H9 (cell line): ENCODE measurements at regions not wholly inside any gene's neighbourhood (a gene's known extent, or its start where the extent isn't known, plus 50 kb on each side); places are given as distances from the start of the nearest gene placed in this dataset.

ENCODE experiments used
- DNase-seq: peaks from one replicate; pipeline ENCODE4 v3.0.0-alpha.2; 2017
- H2AFZ ChIP-seq: one replicate; pipeline ENCODE4 v1.6.1; 2013; ENCODE audit warnings: mild to moderate bottlenecking, low read length, control low read depth, moderate library complexity
- H2AK5ac ChIP-seq: 2 replicates; pipeline ENCODE4 v1.6.1; 2013; ENCODE audit warnings: low read length, control low read depth, mixed read lengths; ENCODE audit not compliant: insufficient read length
- H2BK120ac ChIP-seq: one replicate; pipeline ENCODE4 v1.6.1; 2013; ENCODE audit warnings: low read depth, mild to moderate bottlenecking, low read length, control low read depth, inconsistent platforms; ENCODE audit not compliant: poor library complexity, severe bottlenecking
- H2BK12ac ChIP-seq: 2 replicates; pipeline ENCODE4 v1.6.1; 2013; ENCODE audit warnings: low read length, control low read depth, mixed read lengths, low read depth; ENCODE audit not compliant: insufficient read length
- H2BK15ac ChIP-seq: 2 replicates; pipeline ENCODE4 v1.6.1; 2013; ENCODE audit warnings: low read depth, low read length, control low read depth
- H2BK20ac ChIP-seq: one replicate; pipeline ENCODE4 v1.6.1; 2013; ENCODE audit warnings: low read depth, mild to moderate bottlenecking, low read length, control low read depth, inconsistent platforms; ENCODE audit not compliant: poor library complexity, severe bottlenecking
- H2BK5ac ChIP-seq: 2 replicates; pipeline ENCODE4 v1.6.1; 2013; ENCODE audit warnings: low read length, control low read depth, mixed read lengths; ENCODE audit not compliant: insufficient read length
- H3K14ac ChIP-seq: 2 replicates; pipeline ENCODE4 v1.6.1; 2013; ENCODE audit warnings: low read length, control low read depth; ENCODE audit not compliant: insufficient read depth
- H3K18ac ChIP-seq: 2 replicates; pipeline ENCODE4 v1.6.1; 2013; ENCODE audit warnings: low read depth, mild to moderate bottlenecking, mixed read lengths, low read length, control low read depth; ENCODE audit not compliant: insufficient read length
- H3K23ac ChIP-seq: 2 replicates; pipeline ENCODE4 v1.6.1; 2013; ENCODE audit warnings: low read length, control low read depth, mixed read lengths, low read depth; ENCODE audit not compliant: insufficient read length
- H3K23me2 ChIP-seq: 2 replicates; pipeline ENCODE4 v1.6.1; 2013; ENCODE audit warnings: low read depth, mild to moderate bottlenecking, mixed read lengths, low read length, control low read depth; ENCODE audit not compliant: insufficient read length, poor library complexity, severe bottlenecking
- H3K27ac ChIP-seq: 2 replicates; pipeline ENCODE4 v1.5.1; 2013; ENCODE audit warnings: low read length, control low read depth, mixed read lengths, low read depth; ENCODE audit not compliant: insufficient read length
- H3K27me3 ChIP-seq: 2 replicates; pipeline ENCODE4 v1.6.1; 2013; ENCODE audit warnings: low read length, control low read depth, inconsistent platforms; ENCODE audit not compliant: insufficient read depth
- H3K4ac ChIP-seq: 2 replicates; pipeline ENCODE4 v1.6.1; 2013; ENCODE audit warnings: low read depth, mild to moderate bottlenecking, control low read depth, inconsistent platforms, low read length, moderate library complexity
- H3K4me1 ChIP-seq: 2 replicates; pipeline ENCODE4 v1.6.1; 2013; ENCODE audit warnings: low read length, control low read depth, inconsistent platforms; ENCODE audit not compliant: insufficient read depth
- H3K4me2 ChIP-seq: 2 replicates; pipeline ENCODE4 v1.6.1; 2013; ENCODE audit warnings: low read length, control low read depth, mixed read lengths; ENCODE audit not compliant: insufficient read length, insufficient read depth
- H3K56ac ChIP-seq: 2 replicates; pipeline ENCODE4 v1.6.1; 2013; ENCODE audit warnings: low read depth, mild to moderate bottlenecking, mixed read lengths, low read length, control low read depth; ENCODE audit not compliant: insufficient read length
- H3K79me1 ChIP-seq: 2 replicates; pipeline ENCODE4 v1.6.1; 2013; ENCODE audit warnings: low read depth, mild to moderate bottlenecking, moderate library complexity, low read length, control low read depth, inconsistent platforms; ENCODE audit not compliant: insufficient read depth, poor library complexity, severe bottlenecking
- H3K79me2 ChIP-seq: 2 replicates; pipeline ENCODE4 v1.6.1; 2013; ENCODE audit warnings: low read length, control low read depth, inconsistent platforms; ENCODE audit not compliant: insufficient read depth
- H3K9ac ChIP-seq: 2 replicates; pipeline ENCODE4 v1.6.1; 2013; ENCODE audit warnings: low read length, control low read depth, mixed read lengths; ENCODE audit not compliant: insufficient read length; ENCODE audit errors: extremely low read depth
- H3K9me3 ChIP-seq: one replicate; pipeline ENCODE4 v1.6.1; 2013; ENCODE audit warnings: low read depth, low read length, inconsistent platforms; ENCODE audit not compliant: control insufficient read depth
- H3T11ph ChIP-seq: one replicate; pipeline ENCODE4 v1.6.1; 2013; ENCODE audit warnings: mild to moderate bottlenecking, low read length, control low read depth, inconsistent platforms
- H4K20me1 ChIP-seq: one replicate; pipeline ENCODE4 v1.6.1; 2013; ENCODE audit not compliant: control insufficient read depth, insufficient read length, insufficient read depth
- H4K5ac ChIP-seq: 2 replicates; pipeline ENCODE4 v1.6.1; 2013; ENCODE audit warnings: low read depth, mild to moderate bottlenecking, mixed read lengths, low read length, control low read depth; ENCODE audit not compliant: insufficient read length
- H4K8ac ChIP-seq: replicated peaks from 2 replicates; pipeline ENCODE4 v1.6.1; 2013; ENCODE audit warnings: low read length, control low read depth, mixed read lengths, low read depth; ENCODE audit not compliant: insufficient read length
- H4K91ac ChIP-seq: 2 replicates; pipeline ENCODE4 v1.6.1; 2013; ENCODE audit warnings: low read depth, mild to moderate bottlenecking, moderate library complexity, mixed read lengths, low read length, control low read depth; ENCODE audit not compliant: insufficient read length
- H3K27ac Mint-ChIP-seq, 3 experiments: 2 replicates in 2 of 3; 3 replicates in 1 of 3; pipeline ENCODE4 v1.8.0; 2020 to 2021; ENCODE audit warnings: mixed read lengths in 3 of 3, mild to moderate bottlenecking in 1 of 3, moderate library complexity in 1 of 3
- H3K27me3 Mint-ChIP-seq: 2 replicates; pipeline ENCODE4 v1.8.0; 2021; ENCODE audit warnings: low read depth, mild to moderate bottlenecking, moderate library complexity, mixed read lengths
- H3K36me3 Mint-ChIP-seq, 3 experiments: 2 replicates in 2 of 3; 3 replicates in 1 of 3; pipeline ENCODE4 v1.8.0; 2020 to 2021; ENCODE audit warnings: low read depth in 3 of 3, mixed read lengths in 3 of 3; ENCODE audit not compliant: insufficient read depth in 1 of 3
- H3K4me1 Mint-ChIP-seq, 2 experiments: 2 replicates each; pipeline ENCODE4 v1.8.0; 2020; ENCODE audit warnings: mixed read lengths in 2 of 2
- H3K4me3 Mint-ChIP-seq, 2 experiments: 2 replicates in 1 of 2; 3 replicates in 1 of 2; pipeline ENCODE4 v1.8.0; 2020 to 2021; ENCODE audit warnings: mild to moderate bottlenecking in 2 of 2, mixed read lengths in 2 of 2, moderate library complexity in 1 of 2
- H3K9me3 Mint-ChIP-seq, 2 experiments: 2 replicates in 1 of 2; 3 replicates in 1 of 2; pipeline ENCODE4 v1.8.0; 2020; ENCODE audit warnings: mild to moderate bottlenecking in 2 of 2, mixed read lengths in 2 of 2, moderate library complexity in 1 of 2
- TF ChIP-seq, protein P1 (sequence below): fragments of 200-600 bp; sonication (generic); conservative IDR thresholded peaks from 3 replicates; pipeline ENCODE4 v1.8.0; 2021; ENCODE audit warnings: antibody characterized with exemption, mild to moderate bottlenecking

DNA sequence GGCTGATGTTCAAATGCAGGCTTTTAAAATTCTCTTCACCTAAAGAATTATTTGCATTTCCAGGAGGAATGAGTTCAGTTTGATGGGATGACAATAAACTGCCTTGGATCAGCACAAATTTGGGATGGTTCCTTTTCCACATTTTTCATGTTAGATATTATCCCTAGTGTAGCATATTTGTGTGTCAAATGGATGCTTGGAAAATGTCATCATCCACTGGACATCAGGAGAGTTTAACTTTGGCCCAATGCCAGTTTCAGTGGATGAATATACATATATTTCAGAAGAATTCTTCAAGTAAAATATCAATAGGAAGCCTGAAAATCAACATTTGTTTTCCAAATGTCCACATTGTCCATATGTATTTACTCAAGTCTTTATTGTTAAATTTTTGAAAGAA, 116.5 kb upstream of the COL24A1 start:
- DNase-seq: no peak
- Histone ChIP-seq H3K14ac (no peak overlapping the region), H3K23me2 (no peaks in the 10 kb centered on the region), H2BK120ac (no peak overlapping the region), H3K4me1 (no peaks in the 10 kb centered on the region), H2AFZ (no peak overlapping the region), H3K4me2 (no peak overlapping the region), H2BK12ac (no peak overlapping the region), H3T11ph (no peak overlapping the region), H3K56ac (no peak overlapping the region), H3K27me3 (no peaks in the 10 kb centered on the region), H2BK5ac (no peak overlapping the region), H3K4ac (no peak overlapping the region), H2BK15ac (no peak overlapping the region), H3K79me1 (no peaks in the 10 kb centered on the region), H4K20me1 (no peaks in the 10 kb centered on the region), H3K79me2 (no peaks in the 10 kb centered on the region), H3K9me3 (no peaks in the 10 kb centered on the region), H4K8ac (no peak overlapping the region), H2AK5ac (no peak overlapping the region), H3K9ac (no peak overlapping the region), H3K27ac (no peak overlapping the region), H2BK20ac (no peak overlapping the region), H4K5ac (no peak overlapping the region), H4K91ac (no peak overlapping the region), H3K23ac (no peak overlapping the region), H3K18ac (no peak overlapping the region)
- H3K36me3 Mint-ChIP-seq: no peaks in the 10 kb centered on the region
- no peak overlapping the region for H3K4me3 Mint-ChIP-seq
- no peaks in the 10 kb centered on the region for H3K9me3 Mint-ChIP-seq
- peaks cover 2% of the 10 kb centered on the region; the same call in 1 of the 2 replicates for H3K27me3 Mint-ChIP-seq
- no peaks in the 10 kb centered on the region for H3K4me1 Mint-ChIP-seq
- H3K27ac Mint-ChIP-seq: no peak overlapping the region
- TF ChIP-seq, protein P1, sequence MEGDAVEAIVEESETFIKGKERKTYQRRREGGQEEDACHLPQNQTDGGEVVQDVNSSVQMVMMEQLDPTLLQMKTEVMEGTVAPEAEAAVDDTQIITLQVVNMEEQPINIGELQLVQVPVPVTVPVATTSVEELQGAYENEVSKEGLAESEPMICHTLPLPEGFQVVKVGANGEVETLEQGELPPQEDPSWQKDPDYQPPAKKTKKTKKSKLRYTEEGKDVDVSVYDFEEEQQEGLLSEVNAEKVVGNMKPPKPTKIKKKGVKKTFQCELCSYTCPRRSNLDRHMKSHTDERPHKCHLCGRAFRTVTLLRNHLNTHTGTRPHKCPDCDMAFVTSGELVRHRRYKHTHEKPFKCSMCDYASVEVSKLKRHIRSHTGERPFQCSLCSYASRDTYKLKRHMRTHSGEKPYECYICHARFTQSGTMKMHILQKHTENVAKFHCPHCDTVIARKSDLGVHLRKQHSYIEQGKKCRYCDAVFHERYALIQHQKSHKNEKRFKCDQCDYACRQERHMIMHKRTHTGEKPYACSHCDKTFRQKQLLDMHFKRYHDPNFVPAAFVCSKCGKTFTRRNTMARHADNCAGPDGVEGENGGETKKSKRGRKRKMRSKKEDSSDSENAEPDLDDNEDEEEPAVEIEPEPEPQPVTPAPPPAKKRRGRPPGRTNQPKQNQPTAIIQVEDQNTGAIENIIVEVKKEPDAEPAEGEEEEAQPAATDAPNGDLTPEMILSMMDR: no peak
